SU-DHL-6 (cell line): ENCODE measurements at regions not wholly inside any gene's neighbourhood (a gene's known extent, or its start where the extent isn't known, plus 50 kb on each side); places are given as distances from the start of the nearest gene placed in this dataset.

Source experiments
- H2AFZ ChIP-seq: fragments of 200-600 bp; sonication (generic); 2 replicates; pipeline ENCODE4 v1.6.1; 2014; ENCODE audit warnings: low read depth, mild to moderate bottlenecking, moderate library complexity, mixed read lengths, antibody characterized with exemption, low read length; ENCODE audit not compliant: severe bottlenecking
- H3F3A ChIP-seq: fragments of 200-600 bp; shearing (Covaris generic); 2 replicates; pipeline ENCODE4 v1.6.0; 2016; ENCODE audit warnings: antibody characterized with exemption, mild to moderate bottlenecking; ENCODE audit not compliant: insufficient read depth
- H3K27ac ChIP-seq: fragments of 200-600 bp; sonication (generic); 2 replicates; pipeline ENCODE4 v1.5.1; 2016; ENCODE audit warnings: low read depth, mild to moderate bottlenecking, low read length, moderate library complexity, mixed read lengths
- H3K27me3 ChIP-seq: fragments of 200-600 bp; sonication (generic), shearing (Covaris generic); 2 replicates; pipeline ENCODE4 v1.6.0; 2014; ENCODE audit warnings: mild to moderate bottlenecking, low read length
- H3K36me3 ChIP-seq: fragments of 200-600 bp; sonication (generic); 2 replicates; pipeline ENCODE4 v1.6.1; 2014; ENCODE audit warnings: mild to moderate bottlenecking, low read length, mixed read lengths
- H3K4me2 ChIP-seq: fragments of 300-600, 200-600 bp; shearing (Covaris generic), sonication (generic); 2 replicates; pipeline ENCODE4 v1.6.0; 2014; ENCODE audit warnings: low read length, low read depth, mild to moderate bottlenecking; ENCODE audit not compliant: poor library complexity, severe bottlenecking
- H3K4me3 ChIP-seq: fragments of 200-600 bp; sonication (generic); 2 replicates; pipeline ENCODE4 v1.5.1; 2014; ENCODE audit warnings: antibody characterized with exemption, low read length, mild to moderate bottlenecking, mixed read lengths; ENCODE audit not compliant: insufficient read depth, poor library complexity, severe bottlenecking
- H3K79me2 ChIP-seq: fragments of 200-600 bp; sonication (generic); 2 replicates; pipeline ENCODE4 v1.6.1; 2014; ENCODE audit warnings: mild to moderate bottlenecking, low read length, moderate library complexity; ENCODE audit not compliant: insufficient read depth
- H3K9ac ChIP-seq: fragments of 200-600 bp; sonication (generic); 2 replicates; pipeline ENCODE4 v1.7.0; 2014; ENCODE audit warnings: mild to moderate bottlenecking, low read length
- H3K9me2 ChIP-seq: fragments of 200-600 bp; sonication (generic); replicated peaks from 2 replicates; pipeline ENCODE4 v1.6.1; 2014; ENCODE audit warnings: low read length; ENCODE audit not compliant: insufficient read depth
- H3K9me3 ChIP-seq: fragments of 200-600 bp; sonication (generic); 2 replicates; pipeline ENCODE4 v1.6.1; 2014; ENCODE audit warnings: low read length, mixed read lengths; ENCODE audit not compliant: insufficient read depth
- H4K20me1 ChIP-seq: fragments of 200-600 bp; sonication (generic); 2 replicates; pipeline ENCODE4 v1.6.1; 2014; ENCODE audit warnings: low read depth, mild to moderate bottlenecking, antibody characterized with exemption, low read length, moderate library complexity, mixed read lengths
- CTCF ChIP-seq: fragments of 200-600 bp; sonication (generic); IDR thresholded peaks from one replicate; pipeline ENCODE4 v1.5.1; 2017; ENCODE audit warnings: antibody characterized with exemption, mild to moderate bottlenecking, low read length, moderate library complexity; ENCODE audit not compliant: insufficient read depth, poor library complexity, severe bottlenecking
- EZH2phosphoT487 ChIP-seq: fragments of 200-600 bp; sonication (generic), shearing (Covaris generic); conservative IDR thresholded peaks from 2 replicates; pipeline ENCODE4 v1.6.1; 2018; ENCODE audit warnings: mild to moderate bottlenecking, antibody characterized with exemption, low read length, moderate library complexity, mixed read lengths

DNA sequence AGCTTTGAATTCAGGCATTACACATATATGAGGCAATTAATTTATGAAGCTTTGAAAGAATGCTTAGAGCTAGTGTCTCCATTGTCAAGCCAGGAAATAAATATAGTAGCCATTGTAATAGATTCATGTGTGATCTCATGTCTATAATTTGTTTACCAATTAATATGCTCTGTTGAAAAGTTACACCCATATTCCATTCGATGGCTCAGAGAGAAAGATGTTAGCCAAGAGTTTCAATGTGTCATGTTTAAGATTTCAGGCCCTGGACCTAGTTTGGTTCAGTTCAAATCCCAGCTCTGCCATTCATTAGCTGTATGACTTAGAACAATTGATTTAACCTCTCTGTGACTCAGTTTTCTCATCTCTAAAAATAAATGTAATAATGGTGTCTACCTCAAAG lies 263.3 kb downstream of the SNCA start:
- no peak overlapping the region for H3K27ac ChIP-seq
- H3K79me2 ChIP-seq: no peaks in the 10 kb centered on the region
- no peaks in the 10 kb centered on the region for H4K20me1 ChIP-seq
- H3K36me3 ChIP-seq: no peaks in the 10 kb centered on the region
- no peak overlapping the region for H3K4me3 ChIP-seq
- no peak for TF ChIP-seq CTCF
- no peak for TF ChIP-seq EZH2phosphoT487
- H3F3A ChIP-seq: no peaks in the 10 kb centered on the region
- H3K27me3 ChIP-seq: no peaks in the 10 kb centered on the region
- H3K9ac ChIP-seq: no peak overlapping the region
- H3K9me3 ChIP-seq: no peaks in the 10 kb centered on the region
- no peak overlapping the region for H3K4me2 ChIP-seq
- no peak overlapping the region for H2AFZ ChIP-seq
- H3K9me2 ChIP-seq: no peaks in the 10 kb centered on the region

DNA sequence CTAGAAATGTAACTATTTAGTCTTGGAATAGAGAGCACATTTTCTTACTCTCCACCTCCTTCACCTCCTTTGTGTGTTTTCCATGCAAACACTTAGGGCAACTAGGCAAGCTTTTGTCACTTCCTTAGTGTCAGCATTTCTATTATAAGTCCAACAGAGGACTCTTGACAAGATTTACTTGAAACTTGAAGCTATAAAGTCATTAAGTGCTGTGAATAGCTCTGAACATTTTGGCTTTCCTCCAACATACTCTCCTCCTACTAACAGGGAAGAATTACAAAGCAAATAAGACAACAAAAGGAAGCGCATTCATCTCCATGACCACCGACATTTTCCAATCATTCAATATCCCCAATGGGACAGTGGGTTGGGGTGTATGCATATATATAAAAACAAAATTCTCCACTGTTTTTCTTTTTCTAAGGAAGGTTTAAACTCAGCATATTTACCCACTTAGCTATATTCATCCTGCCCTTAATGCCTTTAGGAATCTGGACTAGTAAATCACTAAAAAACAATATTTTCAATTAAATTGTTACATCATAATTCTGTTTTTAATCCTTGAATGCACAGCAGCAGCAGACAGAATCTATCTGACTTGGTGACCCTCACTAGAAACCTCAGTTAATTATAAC lies 264.6 kb downstream of the SNCA start:
- Histone ChIP-seq H3K79me2 (no peaks in the 10 kb centered on the region), H3K36me3 (no peaks in the 10 kb centered on the region), H3K4me3 (no peak overlapping the region), H3K9me3 (no peaks in the 10 kb centered on the region), H4K20me1 (no peaks in the 10 kb centered on the region), H3K27me3 (no peaks in the 10 kb centered on the region), H3K27ac (no peak overlapping the region), H3K9ac (no peak overlapping the region), H3F3A (no peaks in the 10 kb centered on the region), H3K9me2 (no peaks in the 10 kb centered on the region), H2AFZ (no peak overlapping the region), H3K4me2 (no peak overlapping the region)
- TF ChIP-seq CTCF (no peak), EZH2phosphoT487 (no peak)

DNA sequence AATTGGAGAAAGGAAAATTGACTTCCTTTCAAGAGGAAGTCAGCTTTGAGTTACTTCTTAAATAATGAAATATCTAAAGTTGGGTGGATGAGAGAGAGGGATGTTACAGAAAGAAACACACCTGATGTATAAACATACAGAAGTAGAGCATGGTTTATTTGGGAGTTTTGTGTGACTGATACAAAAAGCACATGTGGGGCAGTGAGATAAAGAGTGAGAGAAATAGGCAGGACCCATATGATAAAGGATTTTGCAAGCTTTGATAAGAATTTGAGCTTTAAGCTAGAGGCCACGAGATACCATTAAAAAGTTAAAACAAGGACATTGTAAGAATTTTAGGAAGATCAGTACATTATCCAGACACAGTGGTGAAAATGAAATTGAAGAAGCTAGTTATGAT lies 263.3 kb upstream of the GPRIN3 start:
- Histone ChIP-seq H3K79me2 (no peaks in the 10 kb centered on the region), H3K4me2 (no peak overlapping the region), H3K27ac (no peak overlapping the region), H3K36me3 (no peaks in the 10 kb centered on the region), H3K4me3 (no peak overlapping the region), H3F3A (no peaks in the 10 kb centered on the region), H4K20me1 (no peaks in the 10 kb centered on the region), H3K9me3 (no peaks in the 10 kb centered on the region), H3K9ac (no peak overlapping the region), H3K9me2 (no peaks in the 10 kb centered on the region), H2AFZ (no peak overlapping the region), H3K27me3 (no peaks in the 10 kb centered on the region)
- TF ChIP-seq CTCF (no peak), EZH2phosphoT487 (no peak)
